ENCODE measurements at regions not wholly inside any gene's neighbourhood (a gene's known extent, or its start where the extent isn't known, plus 50 kb on each side); places are given as distances from the start of the nearest gene placed in this dataset.

DNA sequence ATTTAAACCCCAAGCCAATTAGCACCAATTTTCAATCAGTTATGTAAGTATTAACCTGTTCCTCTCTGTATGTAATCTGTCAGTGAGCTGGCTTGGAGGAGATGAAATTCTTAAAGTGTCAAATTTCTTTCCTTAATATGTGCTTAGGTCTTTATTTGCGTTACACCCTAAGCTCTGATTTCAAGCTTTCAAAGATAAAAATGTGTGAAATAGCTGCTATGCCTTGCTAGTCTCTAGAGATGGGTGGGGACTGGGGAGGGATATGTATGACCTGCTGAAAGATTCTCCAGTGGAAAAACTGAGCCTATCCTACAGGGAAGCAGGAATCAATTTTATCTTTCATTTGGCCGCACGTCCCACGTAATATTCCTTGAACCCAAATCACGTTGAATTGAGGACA, 264.5 kb downstream of the RND3 start:
- no peak for TF ChIP-seq CTCF (IDR thresholded peaks at IDR 0.05)
- TF ChIP-seq POLR2A (IDR thresholded peaks at IDR 0.05): no peak

Measured in lower leg skin (tissue), 3 donors.